HUDEP-2 (cell line): ENCODE measurements at regions not wholly inside any gene's neighbourhood (a gene's known extent, or its start where the extent isn't known, plus 50 kb on each side); places are given as distances from the start of the nearest gene placed in this dataset.

ENCODE experiments used
- DNase-seq, 76 experiments: peaks; one replicate each; lab custom pipeline; 2025; ENCODE audit not compliant: unreplicated experiment in 76 of 76; lab: John Stamatoyannopoulos, UW

DNA sequence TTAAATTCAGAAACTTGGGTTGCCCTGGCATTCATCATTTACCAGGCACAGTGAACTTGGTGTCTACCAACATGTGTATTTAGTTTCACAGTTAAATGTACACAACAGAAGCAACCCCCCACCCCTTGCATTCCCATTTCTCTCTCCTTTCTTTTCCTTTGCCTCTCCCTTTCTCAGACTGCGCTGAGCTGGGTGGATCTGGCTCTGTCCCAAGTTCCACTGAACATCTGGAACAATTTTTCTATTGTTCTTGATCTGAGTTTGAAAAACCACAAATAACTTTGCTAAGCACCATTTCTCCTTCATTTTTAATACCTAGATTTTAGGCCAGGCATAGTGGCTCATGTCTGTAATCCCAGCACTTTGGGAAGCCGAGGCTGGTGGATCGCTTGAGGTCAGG, 242.2 kb downstream of the ABHD5 start:
- DNase-seq = no peak

DNA sequence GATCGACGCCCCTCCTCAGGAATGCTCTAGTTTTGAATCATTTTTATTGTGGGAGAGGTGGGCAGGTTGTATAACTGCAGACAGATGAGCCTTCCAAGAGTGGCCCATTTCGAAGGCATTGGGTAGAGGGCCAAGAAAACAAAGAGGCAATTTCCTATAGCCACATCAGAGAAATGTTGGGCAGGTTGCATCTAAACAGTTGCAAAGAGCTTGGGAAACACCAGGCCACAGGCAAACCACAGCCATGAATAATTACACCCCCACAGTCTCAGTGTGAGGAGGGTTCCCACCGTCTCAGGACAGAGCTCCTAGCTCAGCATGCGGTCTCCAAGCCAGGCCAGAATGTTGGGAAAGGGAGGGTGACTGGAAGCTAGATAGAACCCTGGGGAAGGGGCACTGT, 257.3 kb downstream of the ABHD5 start:
- no peak for DNase-seq

DNA sequence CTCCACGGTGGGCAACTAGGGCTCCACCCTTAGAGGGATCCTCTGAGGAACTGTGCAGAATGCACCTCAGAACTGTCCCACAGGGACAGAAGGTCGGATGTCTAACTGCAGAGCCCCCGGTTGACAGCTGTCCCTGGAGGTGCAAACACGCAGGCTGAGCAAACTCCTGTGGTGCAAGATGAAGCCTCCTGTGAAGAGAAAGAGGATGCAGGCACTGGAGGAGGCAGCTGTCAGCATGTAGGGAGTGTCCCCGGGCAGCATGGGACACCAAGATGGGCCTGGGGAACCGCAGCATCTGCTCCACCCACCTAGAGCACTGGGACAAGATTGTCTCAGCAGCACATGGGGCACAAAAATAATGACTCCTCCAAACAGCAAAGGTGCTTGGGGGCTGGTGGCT, 258.9 kb downstream of the ABHD5 start:
- no peak for DNase-seq

DNA sequence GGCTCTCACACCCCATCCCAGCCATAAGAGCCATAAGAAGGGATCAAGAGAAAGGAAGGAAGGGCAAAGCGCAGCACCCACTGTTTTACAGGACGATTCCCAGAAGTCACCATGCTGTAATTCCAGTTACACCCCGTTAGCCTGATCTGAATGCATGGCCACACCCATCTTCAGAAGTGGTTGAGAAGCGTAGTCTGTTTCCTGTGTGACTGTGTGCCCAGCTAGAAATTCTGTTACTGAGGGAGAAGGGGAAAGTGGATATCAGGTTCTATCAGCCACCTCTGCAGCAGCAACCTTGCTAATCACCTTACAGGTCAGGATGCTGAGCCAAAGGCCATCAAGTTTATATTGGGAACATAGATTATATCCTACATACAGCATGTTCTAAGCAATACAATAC, 260.0 kb downstream of the ABHD5 start:
- no peak for DNase-seq

DNA sequence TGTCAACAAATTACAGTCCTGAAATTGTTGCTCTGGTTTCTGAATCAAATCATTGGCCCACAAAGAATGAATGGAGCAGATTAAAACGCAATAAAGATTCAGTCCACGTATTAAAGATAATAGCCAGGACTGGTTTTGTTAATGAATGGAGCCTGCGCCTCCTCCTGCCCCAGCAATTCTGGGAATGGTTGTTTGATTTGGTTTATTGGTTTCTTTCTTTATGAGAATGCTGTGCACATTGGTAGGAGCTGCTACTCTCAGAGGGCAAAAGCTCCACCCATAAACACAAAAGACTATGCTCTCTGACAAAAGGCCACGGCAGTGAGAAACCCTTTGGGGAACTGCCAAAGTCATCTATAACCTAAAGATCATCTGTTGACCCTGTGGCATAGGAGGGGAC, 261.1 kb downstream of the ABHD5 start:
- no peak for DNase-seq

DNA sequence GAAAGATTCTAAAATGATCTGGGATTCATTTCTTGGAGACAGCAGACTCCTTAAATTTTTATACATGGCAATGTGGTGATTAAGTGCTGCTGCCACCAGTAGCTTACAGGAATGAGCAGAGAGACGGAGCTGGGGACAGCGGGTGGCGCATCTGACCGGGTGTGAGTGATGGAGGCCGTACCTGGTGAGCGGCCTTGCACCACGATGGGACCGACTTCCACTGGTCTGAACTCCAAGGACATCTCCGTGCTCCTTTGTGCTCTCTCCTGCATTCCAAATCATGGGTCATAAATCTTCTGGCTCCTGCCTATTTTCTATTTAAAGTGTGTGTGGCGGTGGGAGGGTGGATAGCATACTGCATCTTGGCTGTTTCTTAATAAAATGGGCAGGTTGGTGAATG, 262.6 kb downstream of the ABHD5 start:
- DNase-seq = no peak

DNA sequence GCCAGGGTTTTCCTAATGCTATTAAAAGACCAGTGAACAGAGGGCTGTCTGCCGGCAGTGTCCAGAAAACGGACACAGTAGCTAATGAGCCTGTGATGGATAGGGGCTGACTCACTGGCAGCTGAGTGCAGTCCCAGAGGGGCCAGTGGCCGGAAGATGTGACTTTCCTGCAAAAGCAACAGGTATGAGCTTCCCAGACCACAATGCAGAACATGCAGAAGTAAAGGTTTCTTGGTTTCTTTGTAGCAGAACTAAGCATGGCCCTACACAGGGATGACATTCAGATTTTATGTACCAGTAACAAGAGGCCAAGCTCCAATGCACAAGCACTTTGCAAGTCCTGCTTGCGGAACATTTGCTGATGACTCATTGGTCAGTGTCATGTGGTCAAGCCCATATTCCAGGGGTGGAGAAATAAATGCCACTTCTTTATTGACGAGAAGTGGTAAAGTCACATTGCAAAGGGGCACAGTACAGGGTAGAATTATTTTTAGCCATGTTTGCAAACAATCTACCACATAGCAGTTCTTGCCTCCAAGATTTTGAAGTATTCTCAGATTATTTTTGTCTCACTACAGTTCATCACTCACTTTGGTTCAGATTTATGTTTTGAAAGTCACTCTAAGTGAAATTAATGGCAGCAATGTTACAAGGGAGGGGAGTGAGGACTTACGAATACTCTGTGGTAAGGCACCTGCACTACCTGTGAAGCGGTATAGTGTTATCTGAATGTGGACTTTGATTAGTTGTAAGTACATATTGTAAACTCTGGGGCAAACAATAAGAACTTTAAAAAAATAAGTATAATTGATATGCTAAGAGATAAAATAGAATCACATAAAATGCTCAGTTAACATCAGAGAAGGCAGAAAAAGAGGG, 263.3 kb downstream of the ABHD5 start:
- no peak for DNase-seq

DNA sequence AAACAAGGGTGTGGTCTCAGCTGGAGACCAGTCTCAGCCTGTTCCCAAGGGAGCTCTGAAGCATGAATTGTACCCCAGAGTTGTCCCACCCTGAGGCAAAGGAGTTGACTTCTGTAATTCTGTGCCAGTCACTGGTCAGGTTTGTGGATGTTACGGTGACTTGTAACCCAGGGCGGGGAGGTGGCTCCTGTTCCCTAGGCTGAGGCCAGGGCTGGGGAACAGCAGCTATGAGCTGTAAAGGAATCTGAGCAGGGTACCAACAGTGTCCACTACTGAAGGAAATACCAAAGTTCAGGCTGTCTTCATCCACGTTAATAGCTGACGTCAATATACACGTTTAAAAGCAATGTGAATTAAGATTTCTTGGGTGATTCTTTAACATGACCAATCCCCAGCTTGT, 266.2 kb downstream of the ABHD5 start:
- no peak for DNase-seq

DNA sequence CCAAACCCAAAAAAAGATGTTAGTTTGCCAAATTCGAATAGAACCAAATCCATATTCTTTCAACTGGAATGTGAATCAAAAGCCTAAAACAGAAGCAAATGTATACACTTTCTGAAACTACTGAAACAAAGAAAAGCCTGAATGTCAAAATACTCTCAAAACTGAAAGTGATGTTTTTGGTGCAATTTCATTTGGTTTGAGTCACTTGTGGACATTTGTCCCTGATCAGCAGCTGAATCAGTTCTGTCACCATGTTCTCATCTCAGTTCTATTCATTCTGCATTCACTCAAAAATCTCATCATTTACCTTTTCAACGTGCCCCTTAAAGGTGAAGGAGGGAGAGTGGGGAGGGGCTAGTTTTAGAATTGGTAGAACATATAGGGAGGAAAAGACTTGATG, 266.8 kb downstream of the ABHD5 start:
- no peak for DNase-seq

DNA sequence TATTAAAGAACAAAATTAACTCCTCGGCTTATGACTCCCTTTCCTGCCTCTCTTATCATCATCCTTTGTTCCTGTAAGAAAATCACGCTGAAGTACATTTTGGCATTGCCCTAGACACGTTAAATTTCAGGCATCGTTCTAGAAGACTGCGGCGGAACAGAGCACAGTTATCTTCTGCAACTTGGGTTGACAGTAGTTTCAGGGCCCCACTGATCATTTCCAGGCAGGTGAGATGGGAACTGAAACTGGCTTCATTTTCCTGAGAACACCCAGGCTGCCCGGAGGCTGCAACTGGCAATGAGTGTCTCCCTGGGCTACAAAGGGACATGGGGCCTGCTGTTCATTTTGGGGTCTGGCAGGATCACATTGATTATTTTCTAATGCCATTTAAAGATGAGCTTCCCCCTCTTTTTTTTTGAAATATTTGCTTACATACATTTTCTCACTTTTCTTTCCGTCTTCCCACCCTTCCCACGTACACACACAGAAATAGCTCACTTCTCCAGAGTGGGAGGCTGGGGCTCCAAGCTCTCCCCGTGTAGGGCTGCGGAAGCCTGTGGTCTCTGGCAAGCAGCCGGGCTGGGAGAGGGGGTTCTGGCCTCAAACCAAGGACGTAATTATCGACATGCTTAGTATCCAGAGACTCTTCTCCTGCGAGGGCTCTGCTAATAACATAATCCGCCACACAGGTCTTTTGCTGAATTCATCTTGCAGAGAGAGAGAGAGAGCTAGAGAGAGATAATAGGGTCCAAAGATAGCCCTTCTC, 267.4 kb downstream of the ABHD5 start:
- no peak for DNase-seq

DNA sequence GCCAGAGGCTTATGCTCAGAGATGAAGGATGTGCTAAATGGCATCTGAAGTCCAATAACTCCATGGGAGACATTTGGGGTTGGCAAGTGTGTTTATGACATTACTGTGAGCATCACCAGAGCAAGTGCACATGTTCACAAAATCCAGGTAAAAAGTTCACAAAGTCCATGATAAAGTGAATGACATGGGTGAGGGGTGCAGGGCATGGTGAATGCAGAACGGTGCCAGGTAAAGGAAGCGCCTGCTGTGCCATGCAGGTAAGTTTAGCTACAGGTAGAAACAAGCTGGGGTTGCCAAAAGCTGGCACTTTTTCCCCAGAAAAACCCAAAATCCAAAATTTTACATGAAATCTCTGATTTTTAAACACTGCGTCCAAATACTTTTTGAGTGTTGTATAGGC, 268.2 kb downstream of the ABHD5 start:
- no peak for DNase-seq

DNA sequence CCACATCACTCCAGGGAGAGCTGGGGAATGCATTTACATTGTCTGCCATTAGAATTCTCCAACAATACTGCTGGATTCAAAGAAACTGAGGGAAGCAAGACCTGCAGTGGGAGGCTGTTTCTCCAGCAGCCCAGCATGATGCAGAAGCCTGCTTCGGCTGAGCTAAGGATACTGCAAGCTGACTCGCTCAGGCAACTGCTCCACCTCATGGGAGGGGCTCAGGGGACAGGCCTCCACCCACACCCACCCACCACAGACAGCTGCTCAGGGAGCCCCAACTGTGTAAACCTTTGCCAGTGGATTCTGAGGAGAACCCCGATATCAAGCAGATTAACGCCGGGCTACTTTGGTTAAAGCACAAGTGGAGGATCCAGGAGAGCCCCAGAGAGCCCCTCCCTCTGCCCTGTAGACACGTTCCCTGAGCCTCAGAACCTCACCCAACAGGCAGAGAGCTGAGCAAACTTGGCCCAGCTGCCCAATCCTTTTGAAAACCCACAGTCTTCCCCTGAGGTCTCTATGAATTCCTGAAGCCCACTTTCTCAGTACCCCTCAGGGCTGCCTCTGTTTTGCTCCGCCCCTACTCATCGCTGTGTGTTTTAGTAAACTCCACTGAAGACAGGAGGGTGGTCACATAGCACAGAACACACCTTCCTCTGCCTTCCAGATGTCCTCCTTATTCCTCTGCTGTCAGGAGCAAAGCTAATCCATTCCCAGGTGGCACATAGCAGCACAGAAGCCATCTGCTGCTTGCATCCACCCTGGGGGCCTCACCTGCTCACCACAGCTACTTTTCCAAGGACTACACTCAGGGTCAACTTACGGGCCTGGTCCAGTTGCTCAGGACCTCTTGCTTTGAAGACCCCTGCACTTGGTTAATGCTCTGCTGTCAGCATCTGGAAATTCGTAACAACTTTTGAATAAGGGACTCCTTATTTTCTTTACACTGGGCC, 269.0 kb downstream of the ABHD5 start:
- no peak for DNase-seq

DNA sequence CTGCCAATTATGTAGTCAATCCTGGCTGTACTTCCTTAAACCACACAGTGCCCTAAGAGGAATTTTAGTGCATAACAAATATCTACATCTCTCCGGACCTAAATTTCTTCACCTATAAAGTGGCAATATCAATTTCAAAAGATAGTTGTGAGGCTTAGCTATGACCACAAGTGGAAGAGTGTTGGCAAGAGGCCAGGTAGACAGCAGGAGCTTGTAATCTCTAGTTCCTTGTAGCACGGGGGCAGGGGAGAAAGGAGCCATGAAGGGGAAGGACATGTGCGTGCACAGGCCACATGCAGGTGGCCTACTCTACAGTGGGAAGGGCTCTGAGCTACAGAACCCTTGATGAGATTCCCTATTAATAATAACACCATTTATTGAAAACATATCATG, 269.7 kb downstream of the ABHD5 start:
- peak in 8 of 76 experiments; percentile 2 to 40 (median 19) for DNase-seq

DNA sequence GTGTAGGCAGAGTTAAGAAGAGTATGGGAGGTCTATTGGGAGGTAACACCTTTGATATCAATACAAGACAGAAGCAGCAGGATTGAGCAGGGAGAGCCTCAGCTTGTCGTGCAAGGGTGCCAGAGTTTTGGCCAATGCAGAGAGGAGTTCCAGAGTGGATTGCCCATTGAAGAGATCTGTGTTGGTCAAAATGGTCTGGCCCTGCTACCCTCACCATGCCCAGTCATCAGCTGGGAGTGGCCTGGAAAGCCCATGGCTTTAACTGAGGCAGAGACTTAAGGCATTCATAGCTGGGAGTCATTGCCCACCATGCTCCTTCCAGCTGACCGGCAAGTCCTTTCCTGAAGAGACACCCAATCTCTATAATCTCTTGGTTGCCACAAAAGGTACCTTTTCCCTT, 271.3 kb downstream of the ABHD5 start:
- DNase-seq = no peak

DNA sequence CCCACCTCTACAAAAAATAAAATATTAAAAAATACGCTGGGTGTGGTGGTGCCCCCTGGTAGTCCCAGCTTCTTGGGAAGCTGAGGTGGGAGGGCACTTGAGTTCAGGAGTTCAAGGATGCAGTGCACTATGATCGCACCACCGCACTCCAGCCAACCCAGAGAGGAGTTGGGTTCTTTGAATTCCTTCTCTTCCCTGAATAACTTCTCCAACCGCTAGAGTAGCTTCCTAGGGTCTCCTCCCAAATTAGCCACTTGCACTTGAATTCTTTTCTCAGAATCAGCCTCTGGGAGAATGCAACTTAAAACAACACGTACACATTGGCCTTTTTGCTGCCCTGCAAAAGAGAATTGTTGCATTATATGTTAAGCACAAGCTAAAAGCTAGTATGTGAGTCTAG, 272.5 kb downstream of the ABHD5 start:
- no peak for DNase-seq

DNA sequence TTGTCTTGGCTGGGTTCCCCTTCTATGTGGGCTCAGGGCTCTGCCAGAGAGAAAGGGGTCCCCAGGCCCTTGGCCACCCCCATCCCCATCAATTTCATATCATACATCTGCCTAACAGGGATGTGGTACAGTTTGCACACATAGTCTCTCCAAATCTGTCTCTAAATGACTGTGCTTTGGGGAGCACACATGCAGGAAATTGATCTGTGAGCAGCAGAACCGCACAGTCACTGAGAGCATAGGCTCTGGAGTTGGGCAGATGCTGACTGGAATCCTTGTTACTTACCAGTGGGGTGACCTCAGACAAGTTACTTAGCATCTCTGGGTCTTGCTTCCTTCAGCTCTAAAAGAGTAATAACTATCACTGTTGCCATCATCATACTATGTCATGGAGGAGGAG, 273.9 kb downstream of the ABHD5 start:
- no peak for DNase-seq

DNA sequence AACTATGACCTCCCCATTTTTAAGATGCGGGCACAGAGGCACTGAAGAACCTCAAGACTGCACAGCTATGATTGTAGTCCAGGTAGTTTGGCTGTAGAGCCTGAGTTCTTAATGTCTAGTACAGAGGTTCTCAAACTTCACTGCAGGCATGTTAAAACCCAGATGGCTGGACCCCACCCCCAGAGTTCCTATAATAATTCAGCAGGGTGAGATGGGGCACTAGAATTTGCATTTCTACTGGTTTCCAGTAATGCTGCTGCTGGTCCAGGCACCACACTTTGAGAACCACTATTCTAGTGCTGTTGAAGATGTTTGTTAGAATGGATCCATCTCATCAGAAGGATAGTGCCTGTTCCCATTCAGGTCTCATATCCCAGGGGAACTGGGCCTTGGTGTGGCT, 274.9 kb downstream of the ABHD5 start:
- DNase-seq = no peak

DNA sequence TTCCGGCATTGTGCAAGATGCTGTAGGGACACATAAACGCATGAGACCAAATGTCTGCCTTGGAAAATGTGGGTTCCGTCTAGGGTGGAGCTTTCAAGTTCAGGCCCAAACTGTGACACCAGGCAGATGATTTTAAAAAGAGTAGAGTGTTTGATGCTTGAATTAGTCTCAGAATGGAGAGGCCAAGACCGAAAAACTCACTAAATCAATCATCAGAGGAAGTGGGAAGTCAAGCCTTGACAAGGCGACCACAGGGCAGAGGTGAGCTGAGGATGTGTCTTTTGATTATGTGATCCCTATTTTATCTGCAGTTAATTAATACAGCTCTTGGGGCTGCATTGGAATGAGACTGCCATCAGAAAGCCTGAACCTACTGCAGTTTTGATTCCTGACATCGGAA, 275.4 kb downstream of the ABHD5 start:
- DNase-seq = no peak

DNA sequence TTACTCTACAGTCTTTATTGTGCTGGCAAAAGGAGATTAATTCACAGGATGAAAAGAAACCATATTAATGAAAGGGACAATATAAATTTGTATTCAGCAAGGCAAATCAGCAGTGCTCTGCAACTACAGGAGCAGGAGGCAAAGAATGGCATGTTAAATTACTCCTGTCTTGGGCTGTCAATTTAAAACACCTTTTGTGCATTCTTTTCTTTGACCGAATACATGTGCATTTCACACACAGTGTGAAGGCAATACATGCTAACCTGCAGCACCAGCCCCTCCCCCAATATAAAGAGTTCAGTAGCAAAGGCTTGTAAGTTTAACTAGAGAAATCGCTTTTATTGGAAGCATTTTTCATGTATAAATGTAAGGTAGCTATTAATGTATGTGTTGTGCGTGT, 275.2 kb upstream of the TOPAZ1 start:
- no peak for DNase-seq

DNA sequence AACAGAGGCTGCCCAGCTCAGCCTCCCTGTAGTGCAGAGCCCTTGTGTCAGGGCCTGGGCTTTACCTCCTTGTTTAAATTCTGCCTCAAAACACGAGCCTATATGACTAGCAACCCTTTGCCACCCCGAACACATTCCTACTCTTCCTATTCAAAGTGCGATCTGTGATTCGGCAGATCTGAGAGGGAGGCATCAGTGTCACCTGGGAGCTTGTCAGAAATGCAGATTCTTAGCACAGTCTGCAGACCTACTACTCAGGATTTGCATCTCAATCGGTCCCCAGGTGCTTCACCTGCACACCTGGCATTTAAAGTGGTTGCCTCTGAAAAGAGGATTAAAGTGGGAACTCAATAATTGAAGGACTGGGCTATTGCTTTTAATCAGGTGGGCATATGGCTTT, 273.2 kb upstream of the TOPAZ1 start:
- no peak for DNase-seq

DNA sequence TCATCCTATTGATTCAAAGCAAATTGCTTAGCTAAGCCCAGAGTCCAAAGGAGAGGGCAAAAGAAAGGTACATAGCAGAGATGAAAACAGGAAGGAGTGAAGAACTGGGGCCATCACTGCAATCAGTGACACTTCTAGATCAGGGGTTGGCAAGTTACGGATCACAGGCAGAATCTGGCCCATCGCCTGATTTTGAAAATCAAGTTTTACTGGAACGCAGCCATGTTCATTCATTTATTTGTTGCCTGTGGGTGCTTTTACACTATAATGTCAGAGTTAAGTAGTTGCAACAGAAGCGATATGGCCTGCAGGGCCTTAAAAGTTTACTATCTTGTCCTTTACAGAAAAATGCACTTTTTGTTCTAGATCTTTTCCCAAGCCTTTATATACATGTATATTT, 271.7 kb upstream of the TOPAZ1 start:
- no peak for DNase-seq
